T-helper 22 cell (primary cell): ENCODE measurements at regions not wholly inside any gene's neighbourhood (a gene's known extent, or its start where the extent isn't known, plus 50 kb on each side); places are given as distances from the start of the nearest gene placed in this dataset.

Experiments
- DNase-seq: peaks from one replicate; pipeline ENCODE4 v3.0.0-alpha.2; 2020; ENCODE audit warnings: low read depth

DNA sequence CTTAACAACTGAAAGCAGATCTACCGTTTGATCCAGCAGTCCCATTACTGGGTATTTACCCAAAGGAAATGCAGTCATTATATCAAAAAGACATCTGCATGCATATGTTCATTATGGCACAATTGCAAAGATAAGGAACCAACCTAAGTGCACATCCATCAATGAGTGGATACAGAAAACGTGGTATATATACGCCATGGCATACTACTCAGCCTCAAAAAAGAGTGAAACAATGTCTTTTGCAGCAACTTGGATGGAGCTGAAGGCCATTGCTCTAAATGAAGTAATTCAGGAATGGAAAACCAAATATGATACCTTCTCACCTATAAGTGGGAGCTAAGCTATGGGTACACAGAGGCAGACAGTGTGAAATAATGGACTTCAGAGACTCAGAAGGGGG is 169.3 kb downstream of the ZBTB18 start:
- no peak for DNase-seq

DNA sequence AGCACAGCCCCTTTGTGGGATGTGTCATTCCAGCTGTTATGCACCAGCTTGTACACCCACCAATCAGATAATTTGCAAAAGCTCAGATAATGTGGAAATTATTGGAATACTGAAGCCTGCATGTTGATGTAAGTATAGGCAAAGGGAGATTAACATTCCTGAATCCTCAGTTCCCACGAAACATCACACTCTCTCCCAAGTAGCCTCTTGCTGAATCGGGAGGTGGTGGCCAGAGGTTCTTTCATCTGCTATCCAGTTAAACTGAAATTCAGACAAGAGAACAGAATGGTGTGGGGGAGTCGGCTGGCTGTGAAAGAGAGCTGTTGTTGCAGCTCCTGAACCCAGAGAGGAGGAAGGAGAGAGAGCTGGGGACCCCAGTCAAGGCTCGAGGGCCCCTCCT is 170.9 kb downstream of the ZBTB18 start:
- DNase-seq, result no peak

DNA sequence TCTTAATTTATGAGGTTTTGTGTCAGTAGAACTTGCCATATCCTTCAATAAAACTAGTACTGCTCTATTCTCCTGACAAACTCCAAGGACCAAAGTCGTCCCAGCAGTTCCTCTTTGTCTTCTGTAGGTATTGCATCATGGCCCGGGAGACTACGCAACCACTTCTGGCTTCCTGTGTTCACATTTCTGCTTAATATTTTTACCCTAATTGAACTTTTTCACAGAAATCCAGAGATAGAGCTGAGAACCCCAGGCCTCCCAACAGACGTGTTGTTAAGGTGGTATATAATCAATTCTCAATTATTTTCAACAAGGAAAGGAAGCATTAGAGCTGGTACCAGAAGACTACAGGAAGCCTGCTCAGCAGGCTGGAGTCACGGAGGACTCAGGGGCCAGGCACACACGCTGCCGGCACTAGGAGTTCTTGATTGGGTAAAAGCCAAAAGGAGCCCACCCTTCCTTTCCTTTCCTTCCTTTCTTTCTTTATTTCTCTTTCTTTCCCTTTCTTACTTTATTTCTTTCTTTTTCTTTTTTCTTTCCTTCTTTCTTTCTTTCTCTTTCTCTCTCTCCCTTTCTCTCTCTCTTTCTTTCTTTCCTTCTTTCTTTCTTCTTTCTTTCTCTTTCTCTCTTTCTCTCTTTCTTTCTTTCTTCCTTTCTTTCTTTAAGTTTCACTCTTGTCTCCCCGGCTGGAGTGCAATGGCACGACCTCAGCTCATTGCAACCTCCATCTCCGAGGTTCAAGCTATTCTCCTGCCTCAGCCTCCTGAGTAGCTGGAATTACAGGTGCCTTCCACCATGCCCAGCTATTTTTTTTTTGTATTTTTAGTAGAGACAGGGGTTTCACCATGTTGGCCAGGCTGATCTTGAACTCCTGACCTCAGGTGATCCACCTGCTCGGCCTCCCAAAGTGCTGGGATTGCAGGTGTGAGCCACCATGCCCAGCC is 173.7 kb downstream of the ZBTB18 start:
- DNase-seq, result no peak

DNA sequence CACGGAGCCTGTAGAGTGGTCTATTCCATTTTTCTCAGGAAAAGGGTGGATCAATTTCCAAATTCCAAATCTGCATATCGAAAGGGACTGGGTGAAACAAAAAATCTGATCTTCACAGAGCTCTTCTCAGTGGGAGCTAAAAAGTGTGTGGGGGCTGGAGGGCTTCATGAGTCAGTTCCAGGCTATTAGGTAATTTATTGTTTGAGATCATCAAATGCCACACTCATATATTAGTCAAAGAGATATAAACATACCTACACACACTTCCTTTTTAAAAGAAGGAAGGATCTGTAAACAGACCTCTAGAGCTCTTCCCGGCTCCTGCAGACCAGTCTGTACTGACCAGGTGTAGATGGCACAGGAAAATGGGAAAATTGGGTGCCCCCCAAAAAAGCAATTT is 175.4 kb downstream of the ZBTB18 start:
- no peak for DNase-seq

DNA sequence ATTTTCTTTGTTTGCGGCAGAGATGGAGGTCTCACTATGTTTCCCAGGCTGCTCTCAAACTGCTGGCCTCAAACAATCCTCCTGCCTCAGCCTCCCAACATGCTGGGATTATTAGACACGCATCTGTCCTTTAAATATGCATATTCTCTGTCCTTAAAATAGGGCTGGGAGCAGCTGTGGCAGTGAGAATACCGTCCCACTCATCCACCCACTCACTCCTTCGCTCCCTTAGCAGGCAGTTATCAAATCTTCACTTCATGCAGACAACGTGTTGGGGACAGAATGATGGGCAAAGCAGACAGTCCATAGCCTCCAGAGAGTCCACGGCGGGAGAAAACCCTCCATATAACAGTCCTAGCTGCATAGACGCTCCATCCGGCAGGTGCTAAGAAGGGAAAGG is 179.4 kb downstream of the ZBTB18 start:
- DNase-seq, result no peak

DNA sequence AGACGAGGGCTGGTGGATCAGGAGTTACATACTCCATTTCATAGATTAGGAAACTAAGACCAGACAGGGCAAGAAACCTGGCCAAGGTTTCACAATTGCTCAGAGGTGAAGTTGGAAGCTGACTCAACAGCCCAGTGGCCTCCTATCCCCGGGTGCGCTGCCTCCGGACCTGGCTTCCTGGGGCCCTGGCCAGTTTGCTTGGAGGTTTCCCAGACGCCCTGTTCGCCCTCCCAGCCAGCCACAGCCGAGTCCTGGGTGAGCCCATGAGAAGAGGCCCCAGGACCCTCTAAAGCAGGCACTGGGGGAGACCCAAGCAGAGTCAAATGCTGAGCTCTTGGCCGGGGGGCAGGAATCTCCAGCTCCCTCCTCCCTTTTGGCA is 180.1 kb downstream of the ZBTB18 start:
- no peak for DNase-seq

DNA sequence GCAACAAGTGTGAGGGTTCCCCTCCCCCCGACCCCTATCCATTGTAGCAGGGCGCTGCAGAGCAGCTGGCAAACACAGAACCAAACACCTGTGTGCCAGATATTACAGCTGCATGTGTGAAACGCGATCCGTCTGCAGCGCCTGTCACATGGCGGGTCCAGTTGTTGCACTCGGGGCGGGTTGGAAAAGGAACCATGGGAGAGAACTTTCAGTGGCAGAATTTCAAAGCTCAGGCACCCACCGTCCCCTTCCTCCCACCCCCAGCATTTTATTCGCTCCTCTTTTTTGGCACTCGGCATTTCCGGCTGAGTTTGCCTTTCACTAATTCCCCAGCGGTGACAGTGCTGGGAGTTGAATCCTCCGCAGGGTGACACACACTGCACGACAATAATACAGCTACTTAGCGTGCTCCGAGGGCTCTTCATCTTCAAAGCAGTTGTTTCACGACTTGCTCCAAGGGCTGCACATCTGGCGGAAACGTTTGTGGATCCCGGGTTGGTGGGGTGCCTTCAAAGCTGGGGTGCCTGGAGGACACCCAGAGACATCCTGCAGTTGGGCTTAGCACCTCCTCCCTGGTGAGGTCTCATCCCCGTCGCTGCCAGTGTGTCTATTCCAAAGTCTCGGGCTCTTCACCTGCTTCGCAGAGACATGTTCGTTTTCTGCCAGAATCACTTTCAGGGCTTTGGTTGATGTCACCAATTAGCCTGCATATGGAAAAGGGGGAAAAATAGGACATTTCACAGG is 180.7 kb downstream of the ZBTB18 start:
- no peak for DNase-seq

DNA sequence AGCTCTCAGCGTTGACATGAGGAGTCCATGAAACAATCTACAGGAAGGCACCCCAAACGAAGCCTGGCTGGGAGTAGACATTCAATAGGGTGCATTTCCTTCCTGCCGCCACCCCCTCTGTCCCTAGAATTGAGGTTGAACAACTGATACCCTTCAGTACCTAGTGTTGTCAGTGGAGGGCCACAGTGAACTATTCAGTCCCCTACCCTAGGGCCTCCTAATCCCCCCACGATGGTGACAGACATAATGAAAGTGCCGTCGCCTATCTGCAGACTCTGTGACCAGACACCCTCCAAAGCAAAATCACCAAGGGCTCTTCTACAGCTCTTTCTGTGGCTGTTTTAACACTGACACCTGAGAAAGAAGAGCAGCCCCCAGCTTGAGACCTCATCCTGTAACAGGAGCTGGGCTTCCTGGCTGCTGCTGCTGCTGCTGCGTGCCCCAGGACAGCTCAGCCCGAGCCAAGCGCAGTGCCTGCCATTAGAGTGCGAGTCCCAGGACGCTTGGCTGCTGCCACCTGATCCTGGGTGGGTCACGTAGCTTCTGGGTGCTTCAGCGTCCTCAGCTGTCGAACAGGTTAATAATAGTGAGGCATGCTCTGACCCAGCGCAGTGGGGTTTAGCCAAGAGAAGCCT is 183.0 kb downstream of the ZBTB18 start:
- DNase-seq, result no peak

DNA sequence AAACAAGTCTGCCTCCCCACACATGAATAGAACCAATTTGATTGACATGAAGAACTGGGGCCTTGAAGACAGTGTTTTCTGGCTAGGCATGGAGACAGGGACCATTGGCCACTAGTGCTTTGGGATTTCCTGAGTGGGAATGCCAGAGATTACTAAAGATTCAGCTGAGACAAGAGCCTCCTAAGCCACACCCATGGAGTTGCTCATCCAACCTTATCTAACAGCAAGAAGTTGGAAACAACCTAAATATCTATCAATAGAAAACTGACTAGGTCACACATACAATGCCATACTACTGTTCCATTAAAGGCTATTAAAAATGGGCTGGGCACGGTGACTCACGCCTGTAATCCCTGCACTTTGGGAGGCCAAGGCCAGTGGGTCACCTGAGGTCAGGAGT is 184.1 kb downstream of the ZBTB18 start:
- no peak for DNase-seq

DNA sequence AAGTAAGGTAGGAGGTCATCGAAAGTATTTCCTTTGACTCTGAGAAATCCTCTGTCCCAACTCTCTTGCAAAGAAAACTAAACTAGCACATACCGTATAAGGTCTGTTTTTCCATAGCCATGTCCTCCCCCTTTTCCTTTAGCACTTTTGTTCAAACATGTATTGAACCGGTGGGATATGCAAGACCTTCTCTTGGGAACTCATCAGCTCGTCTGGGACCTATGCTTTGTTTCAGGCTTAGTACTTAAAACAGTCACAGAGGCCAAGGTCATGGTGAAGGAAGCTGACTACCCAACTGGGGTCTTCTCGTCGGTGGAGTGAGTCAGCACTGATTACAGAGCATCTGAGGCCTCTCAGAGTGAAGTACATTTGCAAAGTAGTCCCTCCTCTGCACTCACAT is 185.0 kb downstream of the ZBTB18 start:
- DNase-seq, result no peak

DNA sequence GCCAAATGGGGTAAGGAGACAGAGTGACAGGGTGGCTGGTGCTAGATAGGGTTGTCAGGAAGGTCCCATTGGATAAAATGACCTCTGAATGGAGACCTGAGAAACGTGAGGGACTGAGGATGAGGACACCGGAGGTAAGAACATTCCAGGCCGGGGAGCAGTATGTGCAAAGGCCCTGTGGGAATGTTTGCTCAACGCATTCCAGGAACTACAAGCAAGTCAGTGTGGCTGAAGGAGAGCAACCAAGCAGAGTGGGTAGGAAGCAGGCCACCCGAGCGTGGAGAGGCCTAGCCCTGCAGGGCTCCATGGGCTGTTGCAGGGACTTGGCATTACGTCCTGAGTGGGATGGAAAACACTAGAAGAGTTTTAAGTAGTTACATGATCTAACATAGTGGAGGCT is 185.6 kb downstream of the ZBTB18 start:
- DNase-seq, result no peak

DNA sequence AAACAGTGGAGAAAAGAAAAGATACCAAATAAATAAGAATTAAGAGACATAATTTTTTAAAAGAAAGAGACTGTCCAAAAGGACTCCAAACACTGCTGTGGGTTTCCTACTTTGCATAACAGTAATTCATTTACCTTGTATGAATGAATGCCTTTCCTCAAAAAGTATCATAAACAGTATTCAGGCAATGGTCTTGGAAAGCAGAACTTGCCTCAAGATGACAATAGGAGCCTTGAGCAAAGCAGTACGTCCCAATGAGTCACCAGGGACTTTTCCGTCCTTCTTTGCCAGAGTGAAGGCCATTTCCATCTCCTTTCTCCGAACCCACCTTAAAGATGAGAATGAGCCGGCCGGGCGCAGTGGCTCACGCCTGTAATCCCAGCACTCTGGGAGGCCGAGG is 186.4 kb downstream of the ZBTB18 start:
- DNase-seq, result no peak

DNA sequence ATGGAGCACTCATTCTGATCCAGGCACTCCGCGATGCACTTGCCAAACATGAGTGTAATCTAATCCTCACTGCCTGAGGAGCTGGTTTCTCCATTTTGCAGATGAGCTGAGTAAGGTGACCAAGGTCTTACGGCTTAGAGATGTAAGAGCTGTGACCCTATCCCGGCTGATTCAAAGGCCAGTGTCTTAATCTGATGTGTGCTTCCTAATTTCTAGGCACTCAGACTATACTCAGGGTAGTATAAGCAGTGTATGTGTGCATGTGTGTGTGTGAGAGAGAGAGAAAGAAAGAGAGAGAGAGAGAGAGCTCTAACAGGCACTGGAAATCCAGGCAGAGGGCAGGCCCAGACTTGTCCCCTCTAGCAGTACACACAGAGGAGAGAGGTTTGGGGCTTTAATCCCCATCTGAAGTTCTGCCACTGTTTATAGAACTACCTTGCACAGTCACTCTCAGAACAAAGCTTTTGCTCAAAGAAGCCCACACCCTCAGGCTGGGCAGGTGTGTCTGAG is 188.2 kb downstream of the ZBTB18 start:
- no peak for DNase-seq

DNA sequence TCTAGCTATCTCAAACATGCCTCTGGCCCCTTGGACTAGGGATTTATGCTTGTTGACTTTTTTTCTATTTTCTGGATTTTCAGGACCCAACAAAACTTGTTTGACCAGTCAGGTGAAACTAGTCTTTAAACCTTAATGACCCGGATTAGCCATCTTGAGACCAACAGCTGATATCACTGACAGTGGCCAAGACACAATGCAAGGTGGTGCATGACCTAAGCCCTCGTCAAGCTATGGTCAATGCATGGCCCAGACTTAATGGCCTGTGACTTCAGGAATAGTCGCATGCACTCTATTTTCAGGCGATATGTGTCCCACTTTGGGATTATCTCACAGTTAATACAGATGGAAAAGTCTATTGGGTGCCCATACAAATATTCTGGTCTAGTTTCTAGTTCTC is 190.4 kb downstream of the ZBTB18 start:
- no peak for DNase-seq

DNA sequence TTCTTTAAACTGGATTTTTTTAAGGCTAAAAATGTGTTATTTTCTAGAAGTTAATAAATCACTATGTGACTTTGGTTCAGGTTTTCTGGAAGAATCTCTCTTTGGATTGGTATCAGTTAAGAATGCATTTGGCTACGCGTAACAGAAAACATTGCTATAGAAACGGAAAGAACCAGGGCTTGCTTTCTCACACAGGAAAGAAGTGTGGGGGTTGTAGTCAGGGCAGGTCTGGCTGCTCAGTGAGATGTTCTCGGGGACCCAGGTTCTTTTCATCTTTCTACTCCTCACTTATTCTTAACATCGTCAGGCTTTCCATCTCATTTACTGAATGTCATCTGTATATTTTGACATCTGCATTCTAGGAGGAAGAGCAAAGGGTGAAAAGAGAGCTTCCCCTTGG is 191.4 kb downstream of the ZBTB18 start:
- no peak for DNase-seq

DNA sequence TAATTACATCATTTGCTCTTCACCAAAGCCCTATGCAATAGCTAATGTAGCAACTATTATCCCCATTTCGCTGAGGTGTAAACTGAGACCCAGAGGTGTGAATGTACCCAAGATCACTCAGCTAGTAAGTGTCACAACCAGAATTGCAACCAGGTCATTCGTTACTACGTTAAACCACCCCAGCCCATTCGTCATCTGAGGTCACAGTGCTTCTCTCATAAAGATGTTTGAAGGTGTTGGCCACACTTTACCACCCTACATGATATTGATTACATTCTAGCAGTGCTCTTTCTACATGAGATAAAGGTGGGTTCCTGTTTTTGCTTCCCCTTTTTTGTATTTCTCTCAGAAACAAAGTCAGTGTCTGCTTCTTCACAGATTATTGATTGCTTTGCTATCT is 195.3 kb downstream of the ZBTB18 start:
- DNase-seq, result no peak

DNA sequence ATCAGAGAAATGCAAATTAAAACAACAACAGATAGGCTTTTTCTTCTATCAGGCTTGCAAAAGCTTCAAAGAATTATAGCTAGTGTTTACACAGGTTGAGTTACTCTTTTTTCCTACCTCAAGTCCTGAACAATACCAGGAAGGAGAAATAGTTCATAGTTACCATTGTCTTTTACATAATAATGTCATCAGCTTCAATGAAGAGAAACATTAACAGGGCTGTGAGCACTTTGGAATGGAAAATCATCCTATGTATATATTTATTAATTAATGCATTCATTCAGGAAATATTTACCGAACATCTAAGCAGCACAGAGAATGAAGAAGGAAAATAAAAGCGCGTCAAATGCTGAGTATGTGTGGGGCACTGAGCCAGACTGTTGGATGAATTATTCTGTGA is 197.3 kb downstream of the ZBTB18 start:
- no peak for DNase-seq

DNA sequence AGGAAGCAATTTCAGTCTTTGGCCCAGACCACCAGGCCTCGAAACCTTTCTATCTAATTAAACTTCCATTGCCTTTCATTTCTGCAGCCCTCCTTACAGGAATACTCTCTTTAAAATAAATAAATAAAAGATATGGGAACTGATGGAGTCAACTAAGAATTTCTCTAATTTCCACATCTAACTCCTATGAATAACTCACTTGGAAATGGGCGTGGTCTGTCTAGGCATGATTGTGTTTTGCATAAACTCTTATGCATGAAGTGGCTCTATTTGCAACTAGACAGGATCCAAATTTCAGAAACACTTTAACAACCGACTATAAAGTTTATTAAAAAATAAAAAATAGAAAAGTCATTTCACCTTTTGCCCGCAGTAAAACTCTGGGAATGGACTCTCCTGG is 199.5 kb downstream of the ADSS2 start:
- no peak for DNase-seq

DNA sequence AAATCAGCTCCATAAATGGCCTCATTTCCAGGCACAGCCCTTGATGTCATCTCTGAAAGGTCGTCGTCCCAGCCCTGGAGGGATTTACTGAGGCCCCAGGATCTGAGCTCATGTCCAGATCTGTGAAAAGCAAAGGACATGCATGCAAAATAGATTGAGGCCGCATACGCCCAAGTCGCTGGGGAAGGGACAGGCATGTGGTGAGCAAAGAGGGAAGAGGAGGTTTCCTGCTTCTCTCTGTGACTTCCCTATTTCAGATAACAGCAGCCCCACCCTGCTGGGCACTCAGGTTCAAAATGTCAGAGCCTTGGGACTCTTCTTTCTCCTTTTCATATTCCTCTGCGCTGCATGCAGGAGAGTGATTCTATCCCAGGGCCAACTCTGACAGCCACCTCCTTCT is 197.2 kb downstream of the ADSS2 start:
- DNase-seq, result no peak

DNA sequence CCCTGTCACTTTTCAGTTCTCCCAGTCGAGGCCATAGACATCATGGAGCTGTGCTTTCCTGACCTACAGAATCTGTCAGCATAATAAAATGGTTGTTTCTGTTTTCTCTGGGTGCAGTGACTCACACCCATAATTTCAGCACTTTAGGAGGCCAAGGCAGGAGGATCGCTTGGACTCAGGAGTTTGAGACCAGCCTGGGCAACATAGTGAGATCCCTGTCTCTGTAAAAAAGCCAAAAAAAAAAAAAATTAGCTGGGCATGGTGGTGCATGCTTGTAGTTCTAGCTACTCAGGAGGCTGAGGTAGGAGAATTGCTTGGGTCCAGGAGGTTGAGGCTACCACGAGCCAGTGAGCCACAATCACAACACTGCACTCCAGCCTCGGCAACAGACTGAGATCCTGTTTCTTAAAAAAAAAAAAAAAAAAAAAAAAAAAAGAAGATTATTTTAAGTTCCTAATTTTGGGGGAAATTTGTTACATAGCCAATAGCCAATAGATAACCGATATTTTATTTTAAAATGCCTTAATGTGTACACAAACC is 196.2 kb downstream of the ADSS2 start:
- DNase-seq, result no peak

DNA sequence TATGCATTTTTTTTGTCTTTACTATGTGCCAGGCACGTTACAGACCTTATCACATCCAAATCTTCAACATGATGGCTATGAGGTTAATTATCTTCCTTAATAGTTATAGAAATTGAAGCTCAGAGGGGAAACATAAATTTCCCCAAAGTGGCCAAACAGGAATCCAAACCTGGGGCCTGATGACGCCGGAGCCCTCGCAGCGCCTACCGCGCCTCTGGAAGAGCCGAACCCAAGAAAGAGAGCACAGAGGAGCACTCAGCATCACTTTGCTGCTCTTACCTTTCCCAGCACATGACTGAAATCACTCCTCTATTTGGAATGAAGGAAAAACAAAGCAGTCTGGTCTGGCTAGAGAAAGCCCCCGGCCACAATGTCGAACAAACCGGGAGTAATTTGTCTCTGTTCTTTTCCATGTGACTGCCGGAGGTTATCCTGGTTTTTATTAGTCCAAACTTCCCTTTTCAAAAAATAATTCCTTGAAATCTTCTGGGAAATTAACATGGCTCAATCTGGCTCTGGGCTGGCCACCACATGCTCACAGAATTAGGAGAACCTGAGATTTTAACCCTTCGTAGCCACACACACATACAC is 195.5 kb downstream of the ADSS2 start:
- DNase-seq, result no peak

DNA sequence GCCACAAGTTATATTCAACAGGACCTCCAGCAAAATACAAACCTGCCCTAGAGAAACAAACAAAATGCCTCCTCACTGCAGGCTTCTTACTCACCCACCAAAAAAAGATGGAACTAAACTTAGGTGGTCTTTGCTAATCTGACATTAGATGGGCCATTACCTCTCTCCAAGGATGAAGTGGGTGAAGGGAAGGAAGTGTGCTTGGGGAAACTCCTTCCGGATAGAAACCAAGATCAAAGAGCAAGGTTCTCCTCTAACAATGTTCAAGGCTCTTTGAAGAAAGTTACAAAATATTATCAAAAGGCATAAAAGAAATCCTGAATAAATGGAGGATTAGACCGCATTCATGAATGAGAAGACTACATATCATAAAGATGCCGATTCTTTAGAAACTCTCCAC is 187.5 kb downstream of the ADSS2 start:
- DNase-seq, result no peak
